ENCODE measurements at regions not wholly inside any gene's neighbourhood (a gene's known extent, or its start where the extent isn't known, plus 50 kb on each side); places are given as distances from the start of the nearest gene placed in this dataset.

GRCh38 chr10:90313576-90314325 lies 544.1 kb downstream of the HTR7 start:
- intact Hi-C loops (cut with DNase I) = no loop called here
- Histone ChIP-seq H3K4me3 (no peak overlapping the region), H3K27me3 (no peaks in the 10 kb centered on the region), H3K36me3 (no peaks in the 10 kb centered on the region), H3K9me3 (no peaks in the 10 kb centered on the region), H3K4me1 (no peaks in the 10 kb centered on the region), H3K27ac (no peak overlapping the region)
- 55% methylated on average over 3 of the region's 3 CpGs for WGBS (ENCODE audit: insufficient coverage, low coverage, low lambda C conversion rate, missing lambda C conversion rate)
- ATAC-seq = no peak
- DNase-seq = no peak
- TF ChIP-seq POLR2A (IDR thresholded peaks at IDR 0.05) (no peak), CTCF (IDR thresholded peaks at IDR 0.05) (no peak)

GRCh38 chr10:90314718-90315117 lies 543.1 kb downstream of the HTR7 start:
- WGBS (ENCODE audit: insufficient coverage, low coverage, low lambda C conversion rate, missing lambda C conversion rate) = 69% methylated on average over 1 of the region's 1 CpG
- Histone ChIP-seq H3K4me3 (no peak overlapping the region), H3K36me3 (no peaks in the 10 kb centered on the region), H3K4me1 (no peaks in the 10 kb centered on the region), H3K27me3 (no peaks in the 10 kb centered on the region), H3K27ac (no peak overlapping the region), H3K9me3 (no peaks in the 10 kb centered on the region)
- intact Hi-C loops (cut with DNase I) = no loop called here
- TF ChIP-seq POLR2A (IDR thresholded peaks at IDR 0.05) = no peak
- no peak for TF ChIP-seq CTCF (IDR thresholded peaks at IDR 0.05)
- DNase-seq = no peak
- ATAC-seq = no peak

- 64% methylated on average over 3 of the region's 3 CpGs for WGBS (ENCODE audit: insufficient coverage, low coverage, low lambda C conversion rate, missing lambda C conversion rate)
These were observed 540.7 kb downstream of the HTR7 start for GRCh38 chr10:90317172-90317571.

GRCh38 chr10:90318659-90319058 lies 539.2 kb downstream of the HTR7 start:
- ATAC-seq = no peak
- intact Hi-C loops (cut with DNase I) = no loop called here
- H3K4me3 ChIP-seq = no peak overlapping the region
- TF ChIP-seq POLR2A (IDR thresholded peaks at IDR 0.05) = no peak
- TF ChIP-seq CTCF (IDR thresholded peaks at IDR 0.05) = no peak
- H3K27me3 ChIP-seq = no peaks in the 10 kb centered on the region
- no peaks in the 10 kb centered on the region for H3K36me3 ChIP-seq
- H3K9me3 ChIP-seq = no peaks in the 10 kb centered on the region
- H3K4me1 ChIP-seq = no peaks in the 10 kb centered on the region
- WGBS (ENCODE audit: insufficient coverage, low coverage, low lambda C conversion rate, missing lambda C conversion rate) = 62% methylated on average over 2 of the region's 2 CpGs
- no peak for DNase-seq
- no peak overlapping the region for H3K27ac ChIP-seq

More at GRCh38 chr10:90317172-90317571, 540.7 kb downstream of the HTR7 start:
- intact Hi-C loops (cut with DNase I) = no loop called here
- no peak for DNase-seq
- no peaks in the 10 kb centered on the region for H3K27me3 ChIP-seq
- no peaks in the 10 kb centered on the region for H3K36me3 ChIP-seq
- TF ChIP-seq CTCF (IDR thresholded peaks at IDR 0.05) = no peak
- no peak for TF ChIP-seq POLR2A (IDR thresholded peaks at IDR 0.05)
- ATAC-seq = no peak
- H3K4me1 ChIP-seq = no peaks in the 10 kb centered on the region
- H3K9me3 ChIP-seq = no peaks in the 10 kb centered on the region
- no peak overlapping the region for H3K4me3 ChIP-seq
- no peak overlapping the region for H3K27ac ChIP-seq
